K562 (cell line): ENCODE measurements at regions not wholly inside any gene's neighbourhood (a gene's known extent, or its start where the extent isn't known, plus 50 kb on each side); places are given as distances from the start of the nearest gene placed in this dataset.

Experiments
- CREB1 ChIP-seq, 2 experiments: sonication (generic) in 1 of 2; formaldehyde crosslinking in 1 of 2; IDR thresholded peaks; 2 replicates each; pipeline versions ENCODE4 v1.6.1 to v1.8.0; 2012 to 2022; ENCODE audit warnings: inconsistent platforms in 1 of 2, mild to moderate bottlenecking in 1 of 2, missing genetic modification reagents in 1 of 2, moderate library complexity in 1 of 2
- EP300 ChIP-seq: IDR thresholded peaks from 2 replicates; pipeline ENCODE4 v1.6.1; 2012; ENCODE audit warnings: low read length, improper control_type of control experiment
- ETS2 ChIP-seq: IDR thresholded peaks from 2 replicates; pipeline ENCODE4 v1.6.1; 2016; ENCODE audit warnings: borderline replicate concordance, missing genetic modification characterization, mild to moderate bottlenecking, moderate library complexity, missing compliant biosample characterization; ENCODE audit not compliant: poor library complexity, severe bottlenecking
- ETV6 ChIP-seq, 3 experiments: fragments of 150-350 bp in 1 of 3; sonication (generic) in 1 of 3; formaldehyde crosslinking in 1 of 3; IDR thresholded peaks; 2 replicates each; pipeline versions ENCODE4 v1.6.1 to v1.8.0; 2014 to 2022; ENCODE audit warnings: borderline replicate concordance in 2 of 3, low read depth in 2 of 3, antibody characterized with exemption in 1 of 3, low read length in 1 of 3, mild to moderate bottlenecking in 1 of 3, missing genetic modification reagents in 1 of 3
- FOXM1 ChIP-seq, 2 experiments: fragments of 450-650 bp in 1 of 2; sonication (generic) in 1 of 2; formaldehyde crosslinking in 1 of 2; IDR thresholded peaks; 2 replicates each; pipeline versions ENCODE4 v1.6.1 to v1.9.0; 2017 to 2022; ENCODE audit warnings: low read depth in 2 of 2, mild to moderate bottlenecking in 2 of 2, missing genetic modification reagents in 1 of 2, moderate library complexity in 1 of 2
- GABPB2 ChIP-seq: fragments of 250-450 bp; sonication (Bioruptor Pico); conservative IDR thresholded peaks from 2 replicates; pipeline ENCODE4 v1.5.1; 2021; ENCODE audit warnings: mild to moderate bottlenecking
- MCM7 ChIP-seq, 2 experiments: fragments of 450-650 bp; IDR thresholded peaks; 2 replicates each; pipeline ENCODE4 v1.6.1; 2016 to 2018
- MTF1 ChIP-seq: fragments of 250-450 bp; sonication (Bioruptor Pico); IDR thresholded peaks from 2 replicates; pipeline ENCODE4 v1.9.0; 2021; ENCODE audit warnings: moderate library complexity, mild to moderate bottlenecking, inconsistent platforms, borderline replicate concordance
- RBFOX2 ChIP-seq: fragments of 200-400 bp; formaldehyde crosslinking; IDR thresholded peaks from 2 replicates; pipeline ENCODE4 v1.6.1; 2017; ENCODE audit warnings: low read depth, mild to moderate bottlenecking, low read length, moderate library complexity
- TCF3 ChIP-seq: sonication (generic); formaldehyde crosslinking; IDR thresholded peaks from 2 replicates; pipeline ENCODE4 v1.4.0; 2020; ENCODE audit warnings: mild to moderate bottlenecking, missing genetic modification reagents
- ZC3H11A ChIP-seq: IDR thresholded peaks from 2 replicates; pipeline ENCODE4 v1.6.1; 2012; ENCODE audit warnings: low read depth, low read length, improper control_type of control experiment
- ZNF589 ChIP-seq: fragments of 200-800 bp; sonication (Bioruptor generic); IDR thresholded peaks from 2 replicates; pipeline ENCODE4 v1.6.1; 2016; ENCODE audit warnings: low read depth, missing genetic modification characterization, missing compliant biosample characterization
- ZNF75A ChIP-seq: fragments of 450-650 bp; formaldehyde crosslinking; IDR thresholded peaks from 2 replicates; pipeline ENCODE4 v1.4.0; 2020; ENCODE audit warnings: mild to moderate bottlenecking
- TF ChIP-seq, protein P1 (sequence below): fragments of 450-650 bp; conservative IDR thresholded peaks from 2 replicates; pipeline ENCODE4 v1.6.1; 2016; ENCODE audit warnings: missing genetic modification characterization, low read depth, mild to moderate bottlenecking, missing compliant biosample characterization, moderate library complexity
- TF ChIP-seq, protein P2 (sequence below): fragments of 450-650 bp; IDR thresholded peaks from 2 replicates; pipeline ENCODE4 v1.6.1; 2016; ENCODE audit warnings: mild to moderate bottlenecking, moderate library complexity

DNA sequence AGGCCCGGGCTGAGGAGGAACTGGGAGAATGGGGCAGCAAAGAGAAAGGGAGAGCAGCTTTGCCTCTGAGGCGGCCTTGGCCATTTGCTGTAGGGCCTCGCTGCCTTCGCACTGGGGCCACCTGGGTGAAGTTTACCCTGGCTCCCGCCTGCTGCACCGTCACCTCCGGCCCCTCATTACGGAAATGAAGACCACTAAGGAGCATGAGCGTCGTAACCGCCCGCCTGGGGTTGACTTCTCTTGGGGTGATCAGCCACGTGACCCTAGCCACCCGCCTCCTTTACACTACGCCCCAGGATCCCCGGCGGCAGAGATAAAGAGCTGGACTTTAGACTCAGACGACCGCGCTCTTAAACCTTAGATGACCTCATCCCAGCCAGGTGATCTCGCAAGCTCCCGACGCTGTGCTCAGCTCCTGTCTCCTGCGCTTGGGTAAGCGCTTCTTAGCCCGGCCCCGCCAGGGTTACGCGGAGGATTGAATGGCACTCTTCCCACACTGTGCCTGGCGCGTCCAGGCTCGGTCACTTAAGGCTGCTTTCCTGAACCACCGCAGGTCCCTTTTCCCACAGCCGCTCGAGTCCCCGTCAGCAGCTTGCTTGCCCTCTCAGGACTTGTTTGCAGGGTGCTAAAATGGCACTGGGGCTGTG, 107.9 kb upstream of the LARP1 start (continued):
- TF ChIP-seq GABPB2 (CRISPR knock-in tag): no peak
- no peak for TF ChIP-seq CREB1 (IDR thresholded peaks at IDR 0.05)
- TF ChIP-seq CREB1 (CRISPR knock-in tag; IDR thresholded peaks at IDR 0.05): no peak
- TF ChIP-seq, protein P1, sequence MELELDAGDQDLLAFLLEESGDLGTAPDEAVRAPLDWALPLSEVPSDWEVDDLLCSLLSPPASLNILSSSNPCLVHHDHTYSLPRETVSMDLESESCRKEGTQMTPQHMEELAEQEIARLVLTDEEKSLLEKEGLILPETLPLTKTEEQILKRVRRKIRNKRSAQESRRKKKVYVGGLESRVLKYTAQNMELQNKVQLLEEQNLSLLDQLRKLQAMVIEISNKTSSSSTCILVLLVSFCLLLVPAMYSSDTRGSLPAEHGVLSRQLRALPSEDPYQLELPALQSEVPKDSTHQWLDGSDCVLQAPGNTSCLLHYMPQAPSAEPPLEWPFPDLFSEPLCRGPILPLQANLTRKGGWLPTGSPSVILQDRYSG (tag): peak; percentile 50; the same call in 1 of the 2 replicates
- TF ChIP-seq RBFOX2: peak; percentile 43
- TF ChIP-seq ETV6 (IDR thresholded peaks at IDR 0.05; ENCODE audit: borderline replicate concordance in 1 of 2, low read depth in 2 of 2, low read length in 1 of 2): no peak
- TF ChIP-seq ETV6 (CRISPR knock-in tag; IDR thresholded peaks at IDR 0.05; ENCODE audit: borderline replicate concordance): no peak
- no peak for TF ChIP-seq FOXM1 (IDR thresholded peaks at IDR 0.05; ENCODE audit: low read depth)
- TF ChIP-seq FOXM1 (CRISPR knock-in tag; IDR thresholded peaks at IDR 0.05; ENCODE audit: low read depth): no peak
- TF ChIP-seq ZNF589 (CRISPR knock-in tag): 0 out of 2 replicates have a peak, but pooled peaks have one; percentile 51
- TF ChIP-seq TCF3: peak; percentile 45; the same call in 1 of the 2 replicates
- TF ChIP-seq MTF1 (CRISPR knock-in tag): 0 out of 2 replicates have a peak, but pooled peaks have one; percentile 44
- peak; percentile 57 for TF ChIP-seq EP300
- TF ChIP-seq, protein P2, sequence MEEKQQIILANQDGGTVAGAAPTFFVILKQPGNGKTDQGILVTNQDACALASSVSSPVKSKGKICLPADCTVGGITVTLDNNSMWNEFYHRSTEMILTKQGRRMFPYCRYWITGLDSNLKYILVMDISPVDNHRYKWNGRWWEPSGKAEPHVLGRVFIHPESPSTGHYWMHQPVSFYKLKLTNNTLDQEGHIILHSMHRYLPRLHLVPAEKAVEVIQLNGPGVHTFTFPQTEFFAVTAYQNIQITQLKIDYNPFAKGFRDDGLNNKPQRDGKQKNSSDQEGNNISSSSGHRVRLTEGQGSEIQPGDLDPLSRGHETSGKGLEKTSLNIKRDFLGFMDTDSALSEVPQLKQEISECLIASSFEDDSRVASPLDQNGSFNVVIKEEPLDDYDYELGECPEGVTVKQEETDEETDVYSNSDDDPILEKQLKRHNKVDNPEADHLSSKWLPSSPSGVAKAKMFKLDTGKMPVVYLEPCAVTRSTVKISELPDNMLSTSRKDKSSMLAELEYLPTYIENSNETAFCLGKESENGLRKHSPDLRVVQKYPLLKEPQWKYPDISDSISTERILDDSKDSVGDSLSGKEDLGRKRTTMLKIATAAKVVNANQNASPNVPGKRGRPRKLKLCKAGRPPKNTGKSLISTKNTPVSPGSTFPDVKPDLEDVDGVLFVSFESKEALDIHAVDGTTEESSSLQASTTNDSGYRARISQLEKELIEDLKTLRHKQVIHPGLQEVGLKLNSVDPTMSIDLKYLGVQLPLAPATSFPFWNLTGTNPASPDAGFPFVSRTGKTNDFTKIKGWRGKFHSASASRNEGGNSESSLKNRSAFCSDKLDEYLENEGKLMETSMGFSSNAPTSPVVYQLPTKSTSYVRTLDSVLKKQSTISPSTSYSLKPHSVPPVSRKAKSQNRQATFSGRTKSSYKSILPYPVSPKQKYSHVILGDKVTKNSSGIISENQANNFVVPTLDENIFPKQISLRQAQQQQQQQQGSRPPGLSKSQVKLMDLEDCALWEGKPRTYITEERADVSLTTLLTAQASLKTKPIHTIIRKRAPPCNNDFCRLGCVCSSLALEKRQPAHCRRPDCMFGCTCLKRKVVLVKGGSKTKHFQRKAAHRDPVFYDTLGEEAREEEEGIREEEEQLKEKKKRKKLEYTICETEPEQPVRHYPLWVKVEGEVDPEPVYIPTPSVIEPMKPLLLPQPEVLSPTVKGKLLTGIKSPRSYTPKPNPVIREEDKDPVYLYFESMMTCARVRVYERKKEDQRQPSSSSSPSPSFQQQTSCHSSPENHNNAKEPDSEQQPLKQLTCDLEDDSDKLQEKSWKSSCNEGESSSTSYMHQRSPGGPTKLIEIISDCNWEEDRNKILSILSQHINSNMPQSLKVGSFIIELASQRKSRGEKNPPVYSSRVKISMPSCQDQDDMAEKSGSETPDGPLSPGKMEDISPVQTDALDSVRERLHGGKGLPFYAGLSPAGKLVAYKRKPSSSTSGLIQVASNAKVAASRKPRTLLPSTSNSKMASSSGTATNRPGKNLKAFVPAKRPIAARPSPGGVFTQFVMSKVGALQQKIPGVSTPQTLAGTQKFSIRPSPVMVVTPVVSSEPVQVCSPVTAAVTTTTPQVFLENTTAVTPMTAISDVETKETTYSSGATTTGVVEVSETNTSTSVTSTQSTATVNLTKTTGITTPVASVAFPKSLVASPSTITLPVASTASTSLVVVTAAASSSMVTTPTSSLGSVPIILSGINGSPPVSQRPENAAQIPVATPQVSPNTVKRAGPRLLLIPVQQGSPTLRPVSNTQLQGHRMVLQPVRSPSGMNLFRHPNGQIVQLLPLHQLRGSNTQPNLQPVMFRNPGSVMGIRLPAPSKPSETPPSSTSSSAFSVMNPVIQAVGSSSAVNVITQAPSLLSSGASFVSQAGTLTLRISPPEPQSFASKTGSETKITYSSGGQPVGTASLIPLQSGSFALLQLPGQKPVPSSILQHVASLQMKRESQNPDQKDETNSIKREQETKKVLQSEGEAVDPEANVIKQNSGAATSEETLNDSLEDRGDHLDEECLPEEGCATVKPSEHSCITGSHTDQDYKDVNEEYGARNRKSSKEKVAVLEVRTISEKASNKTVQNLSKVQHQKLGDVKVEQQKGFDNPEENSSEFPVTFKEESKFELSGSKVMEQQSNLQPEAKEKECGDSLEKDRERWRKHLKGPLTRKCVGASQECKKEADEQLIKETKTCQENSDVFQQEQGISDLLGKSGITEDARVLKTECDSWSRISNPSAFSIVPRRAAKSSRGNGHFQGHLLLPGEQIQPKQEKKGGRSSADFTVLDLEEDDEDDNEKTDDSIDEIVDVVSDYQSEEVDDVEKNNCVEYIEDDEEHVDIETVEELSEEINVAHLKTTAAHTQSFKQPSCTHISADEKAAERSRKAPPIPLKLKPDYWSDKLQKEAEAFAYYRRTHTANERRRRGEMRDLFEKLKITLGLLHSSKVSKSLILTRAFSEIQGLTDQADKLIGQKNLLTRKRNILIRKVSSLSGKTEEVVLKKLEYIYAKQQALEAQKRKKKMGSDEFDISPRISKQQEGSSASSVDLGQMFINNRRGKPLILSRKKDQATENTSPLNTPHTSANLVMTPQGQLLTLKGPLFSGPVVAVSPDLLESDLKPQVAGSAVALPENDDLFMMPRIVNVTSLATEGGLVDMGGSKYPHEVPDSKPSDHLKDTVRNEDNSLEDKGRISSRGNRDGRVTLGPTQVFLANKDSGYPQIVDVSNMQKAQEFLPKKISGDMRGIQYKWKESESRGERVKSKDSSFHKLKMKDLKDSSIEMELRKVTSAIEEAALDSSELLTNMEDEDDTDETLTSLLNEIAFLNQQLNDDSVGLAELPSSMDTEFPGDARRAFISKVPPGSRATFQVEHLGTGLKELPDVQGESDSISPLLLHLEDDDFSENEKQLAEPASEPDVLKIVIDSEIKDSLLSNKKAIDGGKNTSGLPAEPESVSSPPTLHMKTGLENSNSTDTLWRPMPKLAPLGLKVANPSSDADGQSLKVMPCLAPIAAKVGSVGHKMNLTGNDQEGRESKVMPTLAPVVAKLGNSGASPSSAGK: peak; percentile 98
- TF ChIP-seq MCM7 (IDR thresholded peaks at IDR 0.05): no peak
- TF ChIP-seq ZC3H11A: no peak
- no peak for TF ChIP-seq ETS2 (tag)
- no peak for TF ChIP-seq ZNF75A (CRISPR knock-in tag)
